ENCODE measurements at regions not wholly inside any gene's neighbourhood (a gene's known extent, or its start where the extent isn't known, plus 50 kb on each side); places are given as distances from the start of the nearest gene placed in this dataset.
"Not testable (repeated sequence)": the region's sequence is repeated elsewhere in the genome, so short reads cannot be mapped to it uniquely, and the experiment has no call there.

DNA sequence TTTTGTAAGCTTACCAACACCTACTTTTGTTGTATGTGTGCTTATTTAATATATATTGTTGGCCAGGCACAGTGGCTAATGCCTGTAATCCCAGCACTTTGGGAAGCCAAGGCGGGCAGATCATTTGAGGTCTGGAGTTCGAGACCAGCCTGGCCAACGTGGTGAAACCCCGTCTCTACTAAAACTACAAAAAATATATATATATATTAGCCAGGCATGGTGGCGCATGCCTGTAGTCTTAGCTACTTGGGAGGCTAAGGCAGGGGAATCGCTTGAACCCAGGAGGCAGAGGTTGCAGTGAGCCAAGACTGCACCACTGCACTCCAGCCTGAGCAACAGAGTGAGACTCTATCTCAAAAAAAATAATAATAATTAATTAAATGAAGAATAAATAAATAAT, 142.0 kb upstream of the C1QTNF3 start:
- CTCF ChIA-PET: not testable (repeated sequence)

GRCh38 chr5:34185572-34185971, 142.6 kb upstream of the C1QTNF3 start:
- peak; percentile 15 for DNase-seq (ENCODE audit: low read depth, low spot score)
- H3K36me3 ChIP-seq (ENCODE audit: control insufficient read depth in 2 of 2, extremely low read depth in 1 of 2, insufficient read depth in 2 of 2, low read length in 2 of 2); H3K4me3 ChIP-seq (replicated peaks in 1 of 3; ENCODE audit: insufficient read depth in 1 of 3, low read depth in 1 of 3, low read length in 3 of 3); dilution Hi-C loops (cut with MboI; ENCODE audit: extremely low pct_ligation_motif_present, low sequenced_read_pairs); H3K27ac ChIP-seq (ENCODE audit: insufficient read depth, low read depth, low read length); H2AFZ ChIP-seq (ENCODE audit: low read depth, low read length); H3K4me2 ChIP-seq (ENCODE audit: insufficient read depth, low read length); H3K4me1 ChIP-seq (ENCODE audit: control insufficient read depth, extremely low read depth, insufficient read depth, low read length); H3K27me3 ChIP-seq (ENCODE audit: control insufficient read depth in 2 of 2, insufficient read depth in 2 of 2, low read length in 2 of 2); BruUV-seq (replicated peaks); FAIRE-seq; H4K20me1 ChIP-seq (replicated peaks; ENCODE audit: control insufficient read depth, extremely low read depth, insufficient read depth, low read length); intact Hi-C loops (cut with micrococcal nuclease); H3K79me2 ChIP-seq (ENCODE audit: control insufficient read depth, insufficient read depth, low read length); H3K9me3 ChIP-seq (replicated peaks; ENCODE audit: control insufficient read depth, insufficient read depth, low read length); POLR2A ChIA-PET; H3K9ac ChIP-seq (replicated peaks; ENCODE audit: extremely low read depth, insufficient read depth, low read length); CTCF ChIA-PET; H3K9me1 ChIP-seq (replicated peaks; ENCODE audit: control insufficient read depth, extremely low read depth, insufficient read depth, low read length): not testable (repeated sequence)

More for the DNA sequence above, 142.0 kb upstream of the C1QTNF3 start:
- FAIRE-seq; H3K4me3 ChIP-seq (replicated peaks in 1 of 3; ENCODE audit: insufficient read depth in 1 of 3, low read depth in 1 of 3, low read length in 3 of 3); H3K4me1 ChIP-seq (ENCODE audit: control insufficient read depth, extremely low read depth, insufficient read depth, low read length); H3K36me3 ChIP-seq (ENCODE audit: control insufficient read depth in 2 of 2, extremely low read depth in 1 of 2, insufficient read depth in 2 of 2, low read length in 2 of 2); DNase-seq (ENCODE audit: low read depth, low spot score); intact Hi-C loops (cut with micrococcal nuclease); dilution Hi-C loops (cut with MboI; ENCODE audit: extremely low pct_ligation_motif_present, low sequenced_read_pairs); H4K20me1 ChIP-seq (replicated peaks; ENCODE audit: control insufficient read depth, extremely low read depth, insufficient read depth, low read length); H3K9me1 ChIP-seq (replicated peaks; ENCODE audit: control insufficient read depth, extremely low read depth, insufficient read depth, low read length); BruUV-seq (replicated peaks); H3K9ac ChIP-seq (replicated peaks; ENCODE audit: extremely low read depth, insufficient read depth, low read length); H3K4me2 ChIP-seq (ENCODE audit: insufficient read depth, low read length); H3K79me2 ChIP-seq (ENCODE audit: control insufficient read depth, insufficient read depth, low read length); H2AFZ ChIP-seq (ENCODE audit: low read depth, low read length); H3K9me3 ChIP-seq (replicated peaks; ENCODE audit: control insufficient read depth, insufficient read depth, low read length); H3K27me3 ChIP-seq (ENCODE audit: control insufficient read depth in 2 of 2, insufficient read depth in 2 of 2, low read length in 2 of 2); H3K27ac ChIP-seq (ENCODE audit: insufficient read depth, low read depth, low read length); POLR2A ChIA-PET: not testable (repeated sequence)

DNA sequence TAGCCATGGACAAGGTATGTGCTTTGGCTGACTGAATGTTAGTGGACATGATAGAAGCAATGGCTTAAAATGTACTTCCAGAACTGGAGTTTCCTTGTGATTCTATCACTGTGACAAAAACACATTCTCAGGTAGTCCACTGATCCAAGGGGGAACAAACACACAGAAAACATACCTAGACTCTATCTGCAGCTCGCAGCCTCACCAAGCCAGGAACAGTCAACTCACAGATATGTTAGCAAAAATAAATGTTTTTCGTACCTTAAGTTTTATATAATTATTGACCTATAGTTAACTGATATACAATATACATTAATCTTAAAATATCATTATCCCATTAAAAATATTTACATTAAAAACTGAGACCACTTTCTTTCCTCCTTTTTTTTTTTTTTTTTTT, 143.1 kb upstream of the C1QTNF3 start:
- H3K36me3 ChIP-seq (ENCODE audit: control insufficient read depth in 2 of 2, extremely low read depth in 1 of 2, insufficient read depth in 2 of 2, low read length in 2 of 2); intact Hi-C loops (cut with micrococcal nuclease); H3K9me1 ChIP-seq (replicated peaks; ENCODE audit: control insufficient read depth, extremely low read depth, insufficient read depth, low read length); H3K4me2 ChIP-seq (ENCODE audit: insufficient read depth, low read length); H3K27me3 ChIP-seq (ENCODE audit: control insufficient read depth in 2 of 2, insufficient read depth in 2 of 2, low read length in 2 of 2); dilution Hi-C loops (cut with MboI; ENCODE audit: extremely low pct_ligation_motif_present, low sequenced_read_pairs); H3K4me3 ChIP-seq (replicated peaks in 1 of 3; ENCODE audit: insufficient read depth in 1 of 3, low read depth in 1 of 3, low read length in 3 of 3); H3K4me1 ChIP-seq (ENCODE audit: control insufficient read depth, extremely low read depth, insufficient read depth, low read length); H3K27ac ChIP-seq (ENCODE audit: insufficient read depth, low read depth, low read length); H4K20me1 ChIP-seq (replicated peaks; ENCODE audit: control insufficient read depth, extremely low read depth, insufficient read depth, low read length); DNase-seq (ENCODE audit: low read depth, low spot score); POLR2A ChIA-PET; FAIRE-seq; CTCF ChIA-PET; H3K9me3 ChIP-seq (replicated peaks; ENCODE audit: control insufficient read depth, insufficient read depth, low read length); H3K9ac ChIP-seq (replicated peaks; ENCODE audit: extremely low read depth, insufficient read depth, low read length); H2AFZ ChIP-seq (ENCODE audit: low read depth, low read length); BruUV-seq (replicated peaks); H3K79me2 ChIP-seq (ENCODE audit: control insufficient read depth, insufficient read depth, low read length): not testable (repeated sequence)

DNA sequence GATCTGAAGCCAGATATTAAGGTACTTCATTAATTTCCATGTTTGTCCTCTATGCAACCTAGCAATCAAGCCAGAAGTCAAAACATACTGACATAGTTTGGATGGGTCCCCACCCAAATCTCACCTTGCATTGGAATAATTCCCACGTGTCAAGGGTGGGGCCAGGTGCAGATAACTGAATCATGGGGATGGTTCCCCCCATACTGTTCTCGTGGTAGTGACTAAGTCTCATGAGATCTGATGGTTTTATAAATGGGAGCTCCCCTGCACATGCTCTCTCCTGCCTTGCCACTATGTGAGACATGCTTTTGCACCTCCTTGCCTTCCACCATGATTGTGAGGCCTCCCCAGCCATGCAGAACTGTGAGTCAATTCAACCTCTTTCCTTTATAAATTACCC, 143.9 kb upstream of the C1QTNF3 start:
- DNase-seq (ENCODE audit: low read depth, low spot score); intact Hi-C loops (cut with micrococcal nuclease); H3K9me3 ChIP-seq (replicated peaks; ENCODE audit: control insufficient read depth, insufficient read depth, low read length); CTCF ChIA-PET; H3K4me3 ChIP-seq (replicated peaks in 1 of 3; ENCODE audit: insufficient read depth in 1 of 3, low read depth in 1 of 3, low read length in 3 of 3); H3K9ac ChIP-seq (replicated peaks; ENCODE audit: extremely low read depth, insufficient read depth, low read length); H3K27me3 ChIP-seq (ENCODE audit: control insufficient read depth in 2 of 2, insufficient read depth in 2 of 2, low read length in 2 of 2); H3K79me2 ChIP-seq (ENCODE audit: control insufficient read depth, insufficient read depth, low read length); dilution Hi-C loops (cut with MboI; ENCODE audit: extremely low pct_ligation_motif_present, low sequenced_read_pairs); H3K4me2 ChIP-seq (ENCODE audit: insufficient read depth, low read length); H4K20me1 ChIP-seq (replicated peaks; ENCODE audit: control insufficient read depth, extremely low read depth, insufficient read depth, low read length); POLR2A ChIA-PET; H3K9me1 ChIP-seq (replicated peaks; ENCODE audit: control insufficient read depth, extremely low read depth, insufficient read depth, low read length); H2AFZ ChIP-seq (ENCODE audit: low read depth, low read length); H3K36me3 ChIP-seq (ENCODE audit: control insufficient read depth in 2 of 2, extremely low read depth in 1 of 2, insufficient read depth in 2 of 2, low read length in 2 of 2); BruUV-seq (replicated peaks); H3K4me1 ChIP-seq (ENCODE audit: control insufficient read depth, extremely low read depth, insufficient read depth, low read length); H3K27ac ChIP-seq (ENCODE audit: insufficient read depth, low read depth, low read length); FAIRE-seq: not testable (repeated sequence)
